T-cell (primary cell): ENCODE measurements at regions not wholly inside any gene's neighbourhood (a gene's known extent, or its start where the extent isn't known, plus 50 kb on each side); places are given as distances from the start of the nearest gene placed in this dataset.
"Not testable (repeated sequence)": the region's sequence is repeated elsewhere in the genome, so short reads cannot be mapped to it uniquely, and the experiment has no call there.

ENCODE experiments used
- ATAC-seq, 4 experiments: fragments of 200-7000 bp in 3 of 4; fragments of 150-1000 bp in 1 of 4; cut with Tn5 transposase; replicated peaks in 1 of 4; 1 replicate in 3 of 4; 2 replicates in 1 of 4; pipeline ENCODE4 v1.10.0; 2021; ENCODE audit warnings: moderate library complexity in 3 of 4, mild to moderate bottlenecking in 2 of 4, moderate number of reproducible peaks in 1 of 4
- CTCF ChIA-PET, 2 donors: fragments of 300-600 bp; sonication (Branson Sonifier 250); formaldehyde crosslinking; loops; one replicate each; lab custom pipeline; 2022; ENCODE audit warnings: antibody characterized with exemption in 2 of 2; lab: Charles Lee
- POLR2A ChIA-PET, 2 donors: fragments of 300-600 bp; sonication (Branson Sonifier 250); formaldehyde crosslinking; loops; one replicate each; lab custom pipeline; 2022; ENCODE audit warnings: antibody characterized with exemption in 2 of 2; lab: Charles Lee
- DNase-seq, 35 experiments: peaks; one replicate each; pipeline versions ENCODE4 v3.0.0 to v3.0.0-alpha.2; 2013 to 2023
- H3K27ac ChIP-seq: one replicate; pipeline ENCODE4 v1.5.1; 2013; ENCODE audit warnings: low read length
- H3K27me3 ChIP-seq, 2 experiments: replicated peaks in 1 of 2; 1 replicate in 1 of 2; 2 replicates in 1 of 2; pipeline versions ENCODE4 v1.6.1 to v1.7.0; 2013; ENCODE audit warnings: low read length in 1 of 2, mixed read lengths in 1 of 2; ENCODE audit not compliant: control insufficient read depth in 2 of 2, insufficient read depth in 2 of 2; ENCODE audit errors: extremely low read depth in 1 of 2
- H3K36me3 ChIP-seq, 2 donors: 1 replicate in 1 of 2; 2 replicates in 1 of 2; pipeline versions ENCODE4 v1.6.1 to v1.7.0; 2013; ENCODE audit warnings: low read length in 1 of 2; ENCODE audit not compliant: control insufficient read depth in 2 of 2, insufficient read depth in 1 of 2; ENCODE audit errors: extremely low read depth in 1 of 2
- H3K4me1 ChIP-seq, 2 experiments: 1 replicate in 1 of 2; 2 replicates in 1 of 2; pipeline versions ENCODE4 v1.6.1 to v1.7.0; 2013; ENCODE audit warnings: low read length in 2 of 2, mixed read lengths in 1 of 2; ENCODE audit not compliant: insufficient read depth in 2 of 2, control insufficient read depth in 1 of 2; ENCODE audit errors: extremely low read depth in 1 of 2
- H3K4me3 ChIP-seq, 2 donors: 1 replicate in 1 of 2; 2 replicates in 1 of 2; pipeline versions ENCODE4 v1.5.1 to v1.7.0; 2013; ENCODE audit warnings: mild to moderate bottlenecking in 2 of 2, low read length in 1 of 2, moderate library complexity in 1 of 2; ENCODE audit not compliant: control insufficient read depth in 1 of 2; ENCODE audit errors: extremely low read depth in 1 of 2
- H3K9me3 ChIP-seq: 2 replicates; pipeline ENCODE4 v1.7.0; 2013
- H3K27ac Mint-ChIP-seq, 2 donors: one replicate each; pipeline ENCODE4 v1.8.0; 2020 to 2021; ENCODE audit warnings: mild to moderate bottlenecking in 2 of 2, mixed read lengths in 2 of 2
- H3K27me3 Mint-ChIP-seq, 2 donors: one replicate each; pipeline ENCODE4 v1.8.0; 2021 to 2022; ENCODE audit warnings: mixed read lengths in 2 of 2
- H3K36me3 Mint-ChIP-seq: one replicate; pipeline ENCODE4 v1.8.0; 2021; ENCODE audit warnings: mixed read lengths
- H3K4me1 Mint-ChIP-seq, 3 donors: one replicate each; pipeline ENCODE4 v1.8.0; 2020 to 2022; ENCODE audit warnings: mixed read lengths in 3 of 3, mild to moderate bottlenecking in 1 of 3
- H3K4me3 Mint-ChIP-seq, 3 donors: one replicate each; pipeline ENCODE4 v1.8.0; 2020 to 2022; ENCODE audit warnings: mild to moderate bottlenecking in 3 of 3, mixed read lengths in 3 of 3, moderate library complexity in 3 of 3
- H3K9me3 Mint-ChIP-seq, 3 donors: one replicate each; pipeline ENCODE4 v1.8.0; 2020 to 2022; ENCODE audit warnings: mixed read lengths in 3 of 3
- WGBS: methylation state at CpG from one replicate; pipeline ENCODE4 v1.1.5; 2013; ENCODE audit warnings: missing lambda C conversion rate; ENCODE audit not compliant: insufficient coverage; 5-methylcytosine and 5-hydroxymethylcytosine counted together

- Mint-ChIP-seq H3K9me3 (peaks cover 3 to 5% (median 4%) of the 10 kb centered on the region in 3 donors), H3K27me3 (no peaks in the 10 kb centered on the region), H3K36me3 (no peaks in the 10 kb centered on the region), H3K4me1 (no peaks in the 10 kb centered on the region), H3K27ac (no peak overlapping the region), H3K4me3 (no peak overlapping the region)
- DNase-seq (no peak), ATAC-seq (no peak)
- H3K27me3 ChIP-seq: no peaks in the 10 kb centered on the region
- H3K4me1 ChIP-seq: no peaks in the 10 kb centered on the region
- H3K27ac ChIP-seq: no peak overlapping the region
- H3K36me3 ChIP-seq: no peaks in the 10 kb centered on the region
- H3K4me3 ChIP-seq: no peak overlapping the region
- ChIA-PET POLR2A (no interaction called here), CTCF (no interaction called here)
- WGBS: 80% methylated on average over 2 of the region's 4 CpGs
- no peaks in the 10 kb centered on the region for H3K9me3 ChIP-seq
Observed at GRCh38 chr5:92613546-92613945, 967.5 kb downstream of the NR2F1-AS1 start.

GRCh38 chr5:92610435-92610834 is 970.6 kb downstream of the NR2F1-AS1 start:
- H3K4me1 Mint-ChIP-seq, H3K27me3 ChIP-seq, CTCF ChIA-PET: not testable (repeated sequence)

GRCh38 chr5:92605591-92605990 is 975.4 kb downstream of the NR2F1-AS1 start:
- ChIA-PET POLR2A (no interaction called here), CTCF (no interaction called here)
- no CpG with 5 or more reads among the region's 2 CpGs for WGBS
- Histone ChIP-seq H3K27ac (no peak overlapping the region), H3K9me3 (no peaks in the 10 kb centered on the region), H3K4me1 (no peaks in the 10 kb centered on the region), H3K36me3 (no peaks in the 10 kb centered on the region), H3K4me3 (no peak overlapping the region), H3K27me3 (no peaks in the 10 kb centered on the region)
- H3K4me3 Mint-ChIP-seq: no peak overlapping the region
- H3K36me3 Mint-ChIP-seq: no peaks in the 10 kb centered on the region
- ATAC-seq: no peak
- no peak overlapping the region for H3K27ac Mint-ChIP-seq
- no peak for DNase-seq
- no peaks in the 10 kb centered on the region for H3K27me3 Mint-ChIP-seq
- no peaks in the 10 kb centered on the region for H3K4me1 Mint-ChIP-seq
- peaks cover 5 to 12% (median 5%) of the 10 kb centered on the region in 3 donors for H3K9me3 Mint-ChIP-seq

More at GRCh38 chr5:92610435-92610834, 970.6 kb downstream of the NR2F1-AS1 start:
- ATAC-seq, H3K4me3 Mint-ChIP-seq, H3K27me3 Mint-ChIP-seq, DNase-seq, H3K27ac ChIP-seq, H3K36me3 ChIP-seq, POLR2A ChIA-PET, H3K9me3 ChIP-seq, H3K36me3 Mint-ChIP-seq, H3K4me3 ChIP-seq, H3K27ac Mint-ChIP-seq, H3K9me3 Mint-ChIP-seq, H3K4me1 ChIP-seq: not testable (repeated sequence)

GRCh38 chr5:92599217-92599810 is 981.7 kb downstream of the NR2F1-AS1 start:
- Mint-ChIP-seq H3K4me1 (no peaks in the 10 kb centered on the region), H3K4me3 (no peak overlapping the region), H3K27me3 (no peaks in the 10 kb centered on the region), H3K27ac (no peak overlapping the region), H3K9me3 (peaks cover 10 to 18% (median 14%) of the 10 kb centered on the region in 3 donors), H3K36me3 (no peaks in the 10 kb centered on the region)
- ChIA-PET POLR2A (no interaction called here), CTCF (no interaction called here)
- DNase-seq (no peak), ATAC-seq (no peak)
- Histone ChIP-seq H3K9me3 (no peaks in the 10 kb centered on the region), H3K27me3 (no peaks in the 10 kb centered on the region), H3K36me3 (no peaks in the 10 kb centered on the region), H3K27ac (no peak overlapping the region), H3K4me1 (no peaks in the 10 kb centered on the region), H3K4me3 (no peak overlapping the region)
- WGBS: 33% methylated on average over 1 of the region's 1 CpG

GRCh38 chr5:92594031-92594430 is 987.0 kb downstream of the NR2F1-AS1 start:
- H3K4me3 Mint-ChIP-seq: no peak overlapping the region
- Histone ChIP-seq H3K27me3 (no peaks in the 10 kb centered on the region), H3K27ac (no peak overlapping the region), H3K4me1 (no peaks in the 10 kb centered on the region), H3K9me3 (no peaks in the 10 kb centered on the region), H3K36me3 (no peaks in the 10 kb centered on the region), H3K4me3 (no peak overlapping the region)
- no peak for DNase-seq
- ChIA-PET CTCF (no interaction called here), POLR2A (no interaction called here)
- H3K9me3 Mint-ChIP-seq: peaks cover 6 to 9% (median 8%) of the 10 kb centered on the region in 3 donors
- no peak for ATAC-seq
- H3K36me3 Mint-ChIP-seq: no peaks in the 10 kb centered on the region
- no peaks in the 10 kb centered on the region for H3K27me3 Mint-ChIP-seq
- H3K27ac Mint-ChIP-seq: no peak overlapping the region
- no peaks in the 10 kb centered on the region for H3K4me1 Mint-ChIP-seq

GRCh38 chr5:92588876-92589275 is 992.1 kb downstream of the NR2F1-AS1 start:
- ChIA-PET CTCF (no interaction called here), POLR2A (no interaction called here)
- Mint-ChIP-seq H3K4me3 (no peak overlapping the region), H3K27me3 (no peaks in the 10 kb centered on the region), H3K36me3 (no peaks in the 10 kb centered on the region), H3K27ac (no peak overlapping the region), H3K4me1 (no peaks in the 10 kb centered on the region), H3K9me3 (peaks cover 0 to 4% (median 0%) of the 10 kb centered on the region in 3 donors)
- Histone ChIP-seq H3K27ac (no peak overlapping the region), H3K36me3 (no peaks in the 10 kb centered on the region), H3K4me3 (no peak overlapping the region), H3K27me3 (no peaks in the 10 kb centered on the region), H3K9me3 (no peaks in the 10 kb centered on the region), H3K4me1 (no peaks in the 10 kb centered on the region)
- DNase-seq (no peak), ATAC-seq (no peak)
- no CpG with 5 or more reads among the region's 1 CpG for WGBS

GRCh38 chr5:92581690-92582089 is 999.3 kb downstream of the NR2F1-AS1 start:
- no peak overlapping the region for H3K27ac Mint-ChIP-seq
- Histone ChIP-seq H3K9me3 (no peaks in the 10 kb centered on the region), H3K4me1 (no peaks in the 10 kb centered on the region), H3K27me3 (no peaks in the 10 kb centered on the region), H3K27ac (no peak overlapping the region), H3K4me3 (no peak overlapping the region), H3K36me3 (no peaks in the 10 kb centered on the region)
- peaks cover 0 to 4% (median 3%) of the 10 kb centered on the region in 3 donors for H3K9me3 Mint-ChIP-seq
- DNase-seq (no peak), ATAC-seq (no peak)
- whole genome bisulfite sequencing: no CpG with 5 or more reads among the region's 3 CpGs
- H3K27me3 Mint-ChIP-seq: no peaks in the 10 kb centered on the region
- H3K36me3 Mint-ChIP-seq: no peaks in the 10 kb centered on the region
- H3K4me3 Mint-ChIP-seq: no peak overlapping the region
- ChIA-PET CTCF (no interaction called here), POLR2A (no interaction called here)
- H3K4me1 Mint-ChIP-seq: no peaks in the 10 kb centered on the region
